ENCODE measurements at regions not wholly inside any gene's neighbourhood (a gene's known extent, or its start where the extent isn't known, plus 50 kb on each side); places are given as distances from the start of the nearest gene placed in this dataset.

DNA sequence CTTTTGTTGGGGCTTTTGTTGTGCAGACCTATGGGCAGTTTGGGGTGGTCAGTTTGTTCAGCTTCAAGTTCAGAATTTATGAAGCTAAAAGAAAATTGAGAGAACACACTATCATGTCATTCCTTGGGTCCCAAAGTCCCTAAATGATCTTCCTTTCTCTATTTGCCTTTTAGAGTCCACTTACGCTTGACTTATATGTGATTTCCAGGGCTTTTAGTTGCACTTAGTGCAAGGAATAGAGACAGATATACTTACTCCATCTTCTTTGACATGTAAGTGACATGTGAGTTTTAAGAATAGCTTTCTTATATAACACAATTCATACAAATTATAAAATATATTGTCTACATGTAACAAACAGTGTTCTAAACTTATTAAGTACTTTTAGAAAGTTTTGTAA is 660.1 kb upstream of the SLITRK1 start:
- H3K27me3 ChIP-seq, result no peaks in the 10 kb centered on the region
- H3K4me3 ChIP-seq (ENCODE audit: low read depth, low read length), result no peak overlapping the region
- H3K4me1 ChIP-seq, result no peaks in the 10 kb centered on the region
- TF ChIP-seq, protein P1, sequence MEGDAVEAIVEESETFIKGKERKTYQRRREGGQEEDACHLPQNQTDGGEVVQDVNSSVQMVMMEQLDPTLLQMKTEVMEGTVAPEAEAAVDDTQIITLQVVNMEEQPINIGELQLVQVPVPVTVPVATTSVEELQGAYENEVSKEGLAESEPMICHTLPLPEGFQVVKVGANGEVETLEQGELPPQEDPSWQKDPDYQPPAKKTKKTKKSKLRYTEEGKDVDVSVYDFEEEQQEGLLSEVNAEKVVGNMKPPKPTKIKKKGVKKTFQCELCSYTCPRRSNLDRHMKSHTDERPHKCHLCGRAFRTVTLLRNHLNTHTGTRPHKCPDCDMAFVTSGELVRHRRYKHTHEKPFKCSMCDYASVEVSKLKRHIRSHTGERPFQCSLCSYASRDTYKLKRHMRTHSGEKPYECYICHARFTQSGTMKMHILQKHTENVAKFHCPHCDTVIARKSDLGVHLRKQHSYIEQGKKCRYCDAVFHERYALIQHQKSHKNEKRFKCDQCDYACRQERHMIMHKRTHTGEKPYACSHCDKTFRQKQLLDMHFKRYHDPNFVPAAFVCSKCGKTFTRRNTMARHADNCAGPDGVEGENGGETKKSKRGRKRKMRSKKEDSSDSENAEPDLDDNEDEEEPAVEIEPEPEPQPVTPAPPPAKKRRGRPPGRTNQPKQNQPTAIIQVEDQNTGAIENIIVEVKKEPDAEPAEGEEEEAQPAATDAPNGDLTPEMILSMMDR (IDR thresholded peaks at IDR 0.05; ENCODE audit: low read depth, low read length), result no peak
- H3K9me3 ChIP-seq, result no peaks in the 10 kb centered on the region
- no peaks in the 10 kb centered on the region for H3K36me3 ChIP-seq
- DNase-seq, result no peak

DNA sequence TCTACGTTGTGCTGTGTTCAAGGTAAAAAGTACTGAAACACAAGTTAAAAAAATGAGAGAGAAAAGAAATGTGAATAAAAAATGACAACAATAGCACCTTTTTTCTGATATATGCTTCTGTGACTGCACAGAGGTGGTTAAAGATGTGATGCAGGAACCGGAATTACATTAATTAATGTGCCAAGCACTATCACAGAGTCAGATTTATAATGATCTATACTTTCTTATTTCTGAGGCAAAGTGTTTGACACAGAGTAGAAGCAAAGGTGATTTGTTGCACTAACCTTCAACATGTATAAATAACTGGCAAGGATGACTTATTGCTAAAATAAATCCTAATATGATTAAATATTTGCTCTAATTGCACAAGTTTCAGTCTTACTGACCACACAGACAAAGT is 654.6 kb upstream of the SLITRK1 start:
- Histone ChIP-seq H3K27me3 (no peaks in the 10 kb centered on the region), H3K4me1 (no peaks in the 10 kb centered on the region), H3K4me3 (ENCODE audit: low read depth, low read length) (no peak overlapping the region), H3K36me3 (no peaks in the 10 kb centered on the region), H3K9me3 (no peaks in the 10 kb centered on the region)
- no peak for DNase-seq
- TF ChIP-seq, protein P1 (IDR thresholded peaks at IDR 0.05; ENCODE audit: low read depth, low read length), result no peak

DNA sequence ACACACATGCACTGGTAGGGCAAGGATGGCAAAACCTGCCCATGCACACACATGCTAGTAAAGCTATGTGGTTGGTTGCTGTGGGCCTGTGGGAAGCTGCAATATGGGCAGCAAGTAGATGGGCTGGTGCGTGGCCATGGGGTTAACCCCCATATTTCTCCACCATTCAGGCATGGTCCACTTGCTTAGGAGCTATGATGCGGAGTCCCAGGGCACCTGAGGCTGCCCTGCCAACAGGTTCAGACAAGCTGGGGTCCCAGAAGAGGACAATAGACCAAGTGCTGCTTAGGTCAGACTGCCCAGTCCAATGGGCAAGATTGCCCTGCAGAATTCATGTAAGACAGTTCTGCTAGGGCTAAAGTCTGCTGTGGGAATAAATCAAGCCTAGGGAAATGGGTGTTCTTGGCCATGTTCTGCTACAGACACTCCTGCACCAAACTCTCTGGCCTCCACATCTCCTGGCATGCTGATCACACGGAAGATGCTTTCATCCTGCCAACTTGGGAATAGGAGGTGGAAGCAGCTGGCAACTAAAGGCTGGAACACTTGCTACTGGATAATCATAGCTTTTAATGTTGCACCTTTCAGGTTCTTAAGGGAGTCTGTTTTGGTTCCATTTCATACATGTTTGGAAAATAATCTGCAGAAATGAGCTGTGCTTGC is 646.3 kb upstream of the SLITRK1 start:
- no peak overlapping the region for H3K4me3 ChIP-seq (ENCODE audit: low read depth, low read length)
- DNase-seq, result no peak
- H3K36me3 ChIP-seq, result no peaks in the 10 kb centered on the region
- H3K4me1 ChIP-seq, result no peaks in the 10 kb centered on the region
- no peaks in the 10 kb centered on the region for H3K27me3 ChIP-seq
- no peaks in the 10 kb centered on the region for H3K9me3 ChIP-seq
- TF ChIP-seq, protein P1 (IDR thresholded peaks at IDR 0.05; ENCODE audit: low read depth, low read length), result no peak

DNA sequence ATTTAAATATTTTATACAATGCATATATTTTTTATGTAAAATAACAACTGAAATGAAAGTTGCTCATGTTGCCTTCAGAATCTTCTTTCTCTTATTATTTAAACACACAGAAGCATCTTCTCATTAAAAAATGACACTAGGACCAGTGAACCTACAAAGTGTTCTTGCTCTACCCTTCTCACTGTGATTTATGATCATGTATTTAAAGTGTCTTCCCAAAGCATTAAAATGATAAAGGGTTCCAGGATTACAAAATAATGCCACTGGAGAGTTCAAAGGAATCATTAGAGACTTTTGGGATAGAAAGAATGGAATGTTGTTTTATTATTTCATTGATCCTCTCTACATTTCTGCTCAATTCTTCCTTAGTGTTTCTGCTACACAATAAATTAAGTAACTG is 643.6 kb upstream of the SLITRK1 start:
- Histone ChIP-seq H3K36me3 (no peaks in the 10 kb centered on the region), H3K27me3 (no peaks in the 10 kb centered on the region), H3K4me1 (no peaks in the 10 kb centered on the region), H3K9me3 (no peaks in the 10 kb centered on the region), H3K4me3 (ENCODE audit: low read depth, low read length) (no peak overlapping the region)
- TF ChIP-seq, protein P1 (IDR thresholded peaks at IDR 0.05; ENCODE audit: low read depth, low read length), result no peak
- DNase-seq, result no peak

DNA sequence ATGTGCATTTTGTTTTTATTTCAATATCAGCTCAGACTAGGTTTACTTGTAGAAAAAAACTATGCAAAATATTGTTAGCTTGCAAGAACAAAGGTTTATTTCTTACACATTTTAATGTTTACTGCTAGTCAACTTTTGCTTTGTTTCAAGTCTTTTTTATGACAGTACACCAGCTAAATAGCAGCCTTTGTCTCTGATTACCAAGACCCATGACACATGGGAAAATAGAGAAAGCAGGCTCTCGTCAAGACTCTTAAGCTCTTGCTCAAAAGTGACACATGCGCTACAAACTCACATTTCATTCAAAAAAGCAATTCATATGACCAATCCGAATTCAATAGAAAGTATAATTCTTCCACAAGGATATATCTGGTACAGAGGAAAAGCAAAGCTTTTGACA is 642.3 kb upstream of the SLITRK1 start:
- Histone ChIP-seq H3K4me1 (no peaks in the 10 kb centered on the region), H3K36me3 (no peaks in the 10 kb centered on the region), H3K4me3 (ENCODE audit: low read depth, low read length) (no peak overlapping the region), H3K27me3 (no peaks in the 10 kb centered on the region), H3K9me3 (no peaks in the 10 kb centered on the region)
- TF ChIP-seq, protein P1 (IDR thresholded peaks at IDR 0.05; ENCODE audit: low read depth, low read length), result no peak
- DNase-seq, result no peak

DNA sequence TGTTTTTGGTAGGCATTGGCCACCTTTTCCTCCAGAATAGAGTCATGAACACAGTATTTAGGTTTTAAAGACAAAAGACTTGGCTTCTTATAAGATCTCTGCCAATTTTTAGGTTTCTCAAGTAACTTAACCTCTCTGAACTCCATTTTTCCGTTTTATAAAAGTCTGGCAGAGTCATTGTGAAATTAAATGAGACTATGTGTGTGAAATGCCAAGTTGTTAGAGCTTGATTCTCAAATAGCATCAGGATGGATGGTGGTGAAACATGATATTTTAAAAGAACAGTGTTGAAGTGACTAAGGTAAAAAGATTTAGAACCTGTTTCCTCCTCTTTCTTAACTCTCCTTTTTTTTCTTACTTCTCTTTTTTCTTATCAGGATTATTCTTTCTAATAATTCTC is 617.7 kb upstream of the SLITRK1 start:
- Histone ChIP-seq H3K27me3 (no peaks in the 10 kb centered on the region), H3K4me1 (no peaks in the 10 kb centered on the region), H3K36me3 (no peaks in the 10 kb centered on the region), H3K4me3 (ENCODE audit: low read depth, low read length) (no peak overlapping the region), H3K9me3 (no peaks in the 10 kb centered on the region)
- DNase-seq, result no peak
- TF ChIP-seq, protein P1 (IDR thresholded peaks at IDR 0.05; ENCODE audit: low read depth, low read length), result no peak

All from BE2C (cell line).